ENCODE measurements at regions not wholly inside any gene's neighbourhood (a gene's known extent, or its start where the extent isn't known, plus 50 kb on each side); places are given as distances from the start of the nearest gene placed in this dataset.

GRCh38 chr5:167638816-167639215 is 652.6 kb upstream of the WWC1 start:
- Histone ChIP-seq H3K36me3 (no peaks in the 10 kb centered on the region), H3K9me3 (no peaks in the 10 kb centered on the region), H3K27ac (no peak overlapping the region), H3K4me1 (no peaks in the 10 kb centered on the region), H3K4me3 (no peak overlapping the region), H3K27me3 (replicated peaks in 1 of 7) (no peaks in the 10 kb centered on the region)
- WGBS, 5 donors = 90 to 95% (median 94%) methylated on average over 2 of the region's 2 CpGs
- intact Hi-C loops (cut with DNase I; ENCODE audit: low total_unique reads) = no loop called here
- no peak for DNase-seq
- TF ChIP-seq POLR2AphosphoS5 (IDR thresholded peaks at IDR 0.05) (no peak), CTCF (IDR thresholded peaks at IDR 0.05 in 8 of 11, conservative IDR thresholded peaks at IDR 0.05 in 3 of 11) (no peak), POLR2A (IDR thresholded peaks at IDR 0.05) (no peak)

- Histone ChIP-seq H3K4me3 (no peak overlapping the region), H3K4me1 (no peaks in the 10 kb centered on the region), H3K27ac (no peak overlapping the region), H3K27me3 (replicated peaks in 1 of 7) (no peaks in the 10 kb centered on the region), H3K9me3 (no peaks in the 10 kb centered on the region), H3K36me3 (no peaks in the 10 kb centered on the region)
- WGBS, 5 donors = 36 to 46% (median 38%) methylated on average over 1 of the region's 1 CpG
- no peak for TF ChIP-seq CTCF (IDR thresholded peaks at IDR 0.05 in 8 of 11, conservative IDR thresholded peaks at IDR 0.05 in 3 of 11)
- TF ChIP-seq POLR2A (IDR thresholded peaks at IDR 0.05) = no peak
- TF ChIP-seq POLR2AphosphoS5 (IDR thresholded peaks at IDR 0.05) = no peak
- DNase-seq = no peak
- intact Hi-C loops (cut with DNase I; ENCODE audit: low total_unique reads) = no loop called here
These were observed 652.2 kb upstream of the WWC1 start for GRCh38 chr5:167639273-167639672.

- no peak overlapping the region for H3K27ac ChIP-seq
- no peaks in the 10 kb centered on the region for H3K4me1 ChIP-seq
- DNase-seq = no peak
- TF ChIP-seq CTCF (IDR thresholded peaks at IDR 0.05 in 8 of 11, conservative IDR thresholded peaks at IDR 0.05 in 3 of 11) = no peak
- TF ChIP-seq POLR2A (IDR thresholded peaks at IDR 0.05) = no peak
- TF ChIP-seq POLR2AphosphoS5 (IDR thresholded peaks at IDR 0.05) = no peak
- H3K9me3 ChIP-seq = no peaks in the 10 kb centered on the region
- H3K27me3 ChIP-seq (replicated peaks in 1 of 7) = no peaks in the 10 kb centered on the region
- no peak overlapping the region for H3K4me3 ChIP-seq
- no peaks in the 10 kb centered on the region for H3K36me3 ChIP-seq
- intact Hi-C loops (cut with DNase I; ENCODE audit: low total_unique reads) = no loop called here
These were observed 651.7 kb upstream of the WWC1 start for GRCh38 chr5:167639766-167640165.

- Histone ChIP-seq H3K9me3 (no peaks in the 10 kb centered on the region), H3K4me3 (no peak overlapping the region), H3K27ac (no peak overlapping the region), H3K4me1 (no peaks in the 10 kb centered on the region), H3K36me3 (no peaks in the 10 kb centered on the region), H3K27me3 (replicated peaks in 1 of 7) (no peaks in the 10 kb centered on the region)
- DNase-seq = no peak
- no peak for TF ChIP-seq POLR2A (IDR thresholded peaks at IDR 0.05)
- TF ChIP-seq POLR2AphosphoS5 (IDR thresholded peaks at IDR 0.05) = no peak
- no peak for TF ChIP-seq CTCF (IDR thresholded peaks at IDR 0.05 in 8 of 11, conservative IDR thresholded peaks at IDR 0.05 in 3 of 11)
- intact Hi-C loops (cut with DNase I; ENCODE audit: low total_unique reads) = no loop called here
- 91 to 100% (median 98%) methylated on average over 1 of the region's 1 CpG for WGBS, 5 donors
These were observed 649.3 kb upstream of the WWC1 start for GRCh38 chr5:167642181-167642580.
